ENCODE measurements at regions not wholly inside any gene's neighbourhood (a gene's known extent, or its start where the extent isn't known, plus 50 kb on each side); places are given as distances from the start of the nearest gene placed in this dataset.

DNA sequence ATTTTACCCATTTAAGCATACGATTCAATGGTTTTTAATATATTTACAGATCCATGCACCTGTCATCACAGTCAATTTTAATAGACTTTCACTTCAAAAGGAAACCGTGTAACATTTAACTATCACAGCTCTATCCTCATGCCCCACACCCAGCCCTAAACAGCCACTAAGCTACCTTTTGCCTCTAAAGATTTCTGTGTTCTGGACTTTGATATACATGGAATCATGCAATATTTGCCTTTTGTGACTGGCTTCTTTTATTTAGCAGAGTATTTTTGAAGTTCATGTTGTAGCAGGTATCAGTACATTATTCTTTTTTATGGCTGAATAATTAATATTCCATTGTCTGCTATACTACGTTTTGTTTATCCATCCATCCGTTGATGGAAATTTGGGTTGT, 50.3 kb upstream of the STX16 start:
- Histone ChIP-seq H3K27me3 (ENCODE audit: control insufficient read depth, extremely low read depth, insufficient read depth, low read length) (peaks cover 36% of the 10 kb centered on the region), H3K4me3 (ENCODE audit: control insufficient read depth in 2 of 3, extremely low read depth in 1 of 3, insufficient read depth in 2 of 3, low read depth in 1 of 3, low read length in 3 of 3) (no peak overlapping the region), H3K9ac (ENCODE audit: control insufficient read depth, extremely low read depth, insufficient read depth, low read length) (no peak overlapping the region), H3K9me1 (ENCODE audit: control insufficient read depth, extremely low read depth, insufficient read depth, low read length) (no peaks in the 10 kb centered on the region), H3K4me2 (ENCODE audit: control insufficient read depth, extremely low read depth, insufficient read depth, low read depth, low read length) (no peak overlapping the region), H4K20me1 (ENCODE audit: control insufficient read depth, extremely low read depth, insufficient read depth, low read length) (no peaks in the 10 kb centered on the region), H3K27ac (ENCODE audit: control insufficient read depth, insufficient read depth, low read length) (no peak overlapping the region), H3K36me3 (ENCODE audit: control insufficient read depth in 2 of 2, extremely low read depth in 1 of 2, insufficient read depth in 2 of 2, low read length in 2 of 2) (no peaks in the 10 kb centered on the region), H3K4me1 (ENCODE audit: control insufficient read depth, extremely low read depth, insufficient read depth, low read length) (no peaks in the 10 kb centered on the region), H3K9me3 (ENCODE audit: control insufficient read depth, low read depth, low read length) (no peaks in the 10 kb centered on the region), H2AFZ (ENCODE audit: control insufficient read depth, low read length) (no peak overlapping the region), H3K79me2 (ENCODE audit: control insufficient read depth, insufficient read depth, low read length) (no peaks in the 10 kb centered on the region)
- FAIRE-seq (no peak), DNase-seq (ENCODE audit: low read depth, low spot score) (no peak)
- no peak for TF ChIP-seq EZH2 (IDR thresholded peaks at IDR 0.05; ENCODE audit: low read length)
- TF ChIP-seq, protein P1, sequence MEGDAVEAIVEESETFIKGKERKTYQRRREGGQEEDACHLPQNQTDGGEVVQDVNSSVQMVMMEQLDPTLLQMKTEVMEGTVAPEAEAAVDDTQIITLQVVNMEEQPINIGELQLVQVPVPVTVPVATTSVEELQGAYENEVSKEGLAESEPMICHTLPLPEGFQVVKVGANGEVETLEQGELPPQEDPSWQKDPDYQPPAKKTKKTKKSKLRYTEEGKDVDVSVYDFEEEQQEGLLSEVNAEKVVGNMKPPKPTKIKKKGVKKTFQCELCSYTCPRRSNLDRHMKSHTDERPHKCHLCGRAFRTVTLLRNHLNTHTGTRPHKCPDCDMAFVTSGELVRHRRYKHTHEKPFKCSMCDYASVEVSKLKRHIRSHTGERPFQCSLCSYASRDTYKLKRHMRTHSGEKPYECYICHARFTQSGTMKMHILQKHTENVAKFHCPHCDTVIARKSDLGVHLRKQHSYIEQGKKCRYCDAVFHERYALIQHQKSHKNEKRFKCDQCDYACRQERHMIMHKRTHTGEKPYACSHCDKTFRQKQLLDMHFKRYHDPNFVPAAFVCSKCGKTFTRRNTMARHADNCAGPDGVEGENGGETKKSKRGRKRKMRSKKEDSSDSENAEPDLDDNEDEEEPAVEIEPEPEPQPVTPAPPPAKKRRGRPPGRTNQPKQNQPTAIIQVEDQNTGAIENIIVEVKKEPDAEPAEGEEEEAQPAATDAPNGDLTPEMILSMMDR (optimal IDR thresholded peaks at IDR 0.05 in 1 of 3, IDR thresholded peaks at IDR 0.05 in 1 of 3, conservative IDR thresholded peaks at IDR 0.05 in 1 of 3; ENCODE audit: extremely low read depth in 1 of 3, insufficient read depth in 2 of 3, low read length in 3 of 3), result no peak
- dilution Hi-C loops (cut with MboI; ENCODE audit: extremely low pct_ligation_motif_present, low sequenced_read_pairs), result no loop called here

DNA sequence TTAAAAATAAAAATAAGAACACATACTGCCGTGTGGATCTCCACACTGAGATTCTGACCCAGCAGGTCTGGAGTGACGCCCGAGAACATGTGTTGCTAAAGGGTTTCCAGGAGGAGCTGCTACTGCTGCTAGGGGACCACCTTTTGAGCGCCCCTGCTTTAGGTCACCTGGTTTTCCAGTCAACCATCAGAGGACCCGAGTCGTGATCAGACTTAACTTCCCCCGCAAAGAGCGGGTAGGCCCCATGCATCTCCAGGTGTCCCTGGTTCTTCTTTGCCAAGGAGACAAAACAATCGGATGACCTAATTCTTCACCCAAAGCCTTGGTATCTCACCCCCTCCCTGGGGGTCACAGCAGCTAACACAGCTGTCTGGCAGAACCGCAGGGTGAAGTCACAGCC, 51.1 kb upstream of the STX16 start:
- no peak overlapping the region for H3K9ac ChIP-seq (ENCODE audit: control insufficient read depth, extremely low read depth, insufficient read depth, low read length)
- dilution Hi-C loops (cut with MboI; ENCODE audit: extremely low pct_ligation_motif_present, low sequenced_read_pairs), result no loop called here
- FAIRE-seq, result no peak

More for the DNA sequence above, 51.1 kb upstream of the STX16 start:
- H2AFZ ChIP-seq (ENCODE audit: control insufficient read depth, low read length), result no peak overlapping the region
- H3K4me1 ChIP-seq (ENCODE audit: control insufficient read depth, extremely low read depth, insufficient read depth, low read length), result no peaks in the 10 kb centered on the region
- H3K4me2 ChIP-seq (ENCODE audit: control insufficient read depth, extremely low read depth, insufficient read depth, low read depth, low read length), result no peak overlapping the region
- H3K79me2 ChIP-seq (ENCODE audit: control insufficient read depth, insufficient read depth, low read length), result no peaks in the 10 kb centered on the region
- no peaks in the 10 kb centered on the region for H3K9me3 ChIP-seq (ENCODE audit: control insufficient read depth, low read depth, low read length)
- H3K9me1 ChIP-seq (ENCODE audit: control insufficient read depth, extremely low read depth, insufficient read depth, low read length), result no peaks in the 10 kb centered on the region
- no peaks in the 10 kb centered on the region for H3K36me3 ChIP-seq (ENCODE audit: control insufficient read depth in 2 of 2, extremely low read depth in 1 of 2, insufficient read depth in 2 of 2, low read length in 2 of 2)
- no peak overlapping the region for H3K4me3 ChIP-seq (ENCODE audit: control insufficient read depth in 2 of 3, extremely low read depth in 1 of 3, insufficient read depth in 2 of 3, low read depth in 1 of 3, low read length in 3 of 3)
- TF ChIP-seq EZH2 (IDR thresholded peaks at IDR 0.05; ENCODE audit: low read length), result no peak
- TF ChIP-seq, protein P1 (optimal IDR thresholded peaks at IDR 0.05 in 1 of 3, IDR thresholded peaks at IDR 0.05 in 1 of 3, conservative IDR thresholded peaks at IDR 0.05 in 1 of 3; ENCODE audit: extremely low read depth in 1 of 3, insufficient read depth in 2 of 3, low read length in 3 of 3), result no peak
- H3K27me3 ChIP-seq (ENCODE audit: control insufficient read depth, extremely low read depth, insufficient read depth, low read length), result peaks cover 29% of the 10 kb centered on the region
- no peaks in the 10 kb centered on the region for H4K20me1 ChIP-seq (ENCODE audit: control insufficient read depth, extremely low read depth, insufficient read depth, low read length)
- no peak for DNase-seq (ENCODE audit: low read depth, low spot score)
- H3K27ac ChIP-seq (ENCODE audit: control insufficient read depth, insufficient read depth, low read length), result no peak overlapping the region

All from keratinocyte (primary cell).